ENCODE measurements at regions not wholly inside any gene's neighbourhood (a gene's known extent, or its start where the extent isn't known, plus 50 kb on each side); places are given as distances from the start of the nearest gene placed in this dataset.

DNA sequence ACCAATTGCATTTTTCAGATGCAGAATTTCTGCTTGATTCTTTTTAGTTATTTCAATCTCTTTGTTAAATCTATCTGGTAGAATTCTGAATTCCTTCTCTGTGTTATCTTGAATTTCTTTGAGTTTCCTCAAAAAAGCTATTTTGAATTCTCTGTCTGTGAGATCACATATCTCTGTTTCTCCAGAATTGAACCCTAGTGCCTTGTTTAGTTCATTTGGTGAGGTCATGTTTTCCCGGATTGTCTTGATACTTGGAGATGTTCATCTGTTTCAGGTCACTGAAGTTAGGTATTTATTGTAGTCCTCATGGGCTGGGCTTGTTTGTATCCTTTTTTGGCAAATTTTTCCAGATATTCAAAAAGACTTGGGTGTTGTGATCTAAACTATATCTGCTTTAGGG, 202.9 kb upstream of the SERP2 start:
- TF ChIP-seq, protein P1, sequence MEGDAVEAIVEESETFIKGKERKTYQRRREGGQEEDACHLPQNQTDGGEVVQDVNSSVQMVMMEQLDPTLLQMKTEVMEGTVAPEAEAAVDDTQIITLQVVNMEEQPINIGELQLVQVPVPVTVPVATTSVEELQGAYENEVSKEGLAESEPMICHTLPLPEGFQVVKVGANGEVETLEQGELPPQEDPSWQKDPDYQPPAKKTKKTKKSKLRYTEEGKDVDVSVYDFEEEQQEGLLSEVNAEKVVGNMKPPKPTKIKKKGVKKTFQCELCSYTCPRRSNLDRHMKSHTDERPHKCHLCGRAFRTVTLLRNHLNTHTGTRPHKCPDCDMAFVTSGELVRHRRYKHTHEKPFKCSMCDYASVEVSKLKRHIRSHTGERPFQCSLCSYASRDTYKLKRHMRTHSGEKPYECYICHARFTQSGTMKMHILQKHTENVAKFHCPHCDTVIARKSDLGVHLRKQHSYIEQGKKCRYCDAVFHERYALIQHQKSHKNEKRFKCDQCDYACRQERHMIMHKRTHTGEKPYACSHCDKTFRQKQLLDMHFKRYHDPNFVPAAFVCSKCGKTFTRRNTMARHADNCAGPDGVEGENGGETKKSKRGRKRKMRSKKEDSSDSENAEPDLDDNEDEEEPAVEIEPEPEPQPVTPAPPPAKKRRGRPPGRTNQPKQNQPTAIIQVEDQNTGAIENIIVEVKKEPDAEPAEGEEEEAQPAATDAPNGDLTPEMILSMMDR (IDR thresholded peaks at IDR 0.05), result no peak
- no peak for TF ChIP-seq POLR2A (IDR thresholded peaks at IDR 0.05)

Data from uterus (tissue), 2 donors.